ENCODE measurements at regions not wholly inside any gene's neighbourhood (a gene's known extent, or its start where the extent isn't known, plus 50 kb on each side); places are given as distances from the start of the nearest gene placed in this dataset.
"Not testable (repeated sequence)": the region's sequence is repeated elsewhere in the genome, so short reads cannot be mapped to it uniquely, and the experiment has no call there.

DNA sequence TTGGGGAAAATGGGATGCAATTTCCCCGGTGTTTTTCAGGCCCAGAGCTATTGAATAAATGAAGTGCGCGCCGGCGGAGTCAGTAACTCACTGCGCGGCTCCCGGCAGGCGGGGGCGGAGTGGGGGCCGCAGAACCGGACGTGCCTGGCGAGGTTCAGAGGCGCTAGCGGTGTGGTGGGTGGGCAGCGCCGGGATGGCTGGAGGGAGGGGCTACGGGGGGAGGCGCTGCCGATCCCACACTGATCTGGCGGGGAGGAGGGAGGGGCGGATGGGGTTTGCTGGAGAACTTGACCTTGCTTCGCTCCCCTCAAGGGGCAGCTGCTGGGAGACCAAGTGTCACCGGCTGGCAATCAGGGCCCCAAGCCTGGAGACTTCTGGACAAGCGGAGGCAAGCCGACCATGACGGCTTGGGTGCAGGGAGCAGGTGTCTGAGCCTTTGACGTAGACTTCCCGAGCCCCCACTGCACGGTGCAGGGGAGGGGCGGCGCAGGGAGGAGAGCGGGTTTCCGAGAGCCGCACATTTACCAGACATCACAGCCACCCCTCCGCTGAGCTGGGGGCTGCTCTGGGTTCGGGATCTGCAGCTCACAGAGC lies 174.1 kb upstream of the RTL1 start:
- DNase-seq (ENCODE audit: extremely low read depth in 1 of 2, low read depth in 1 of 2) = no peak

DNA sequence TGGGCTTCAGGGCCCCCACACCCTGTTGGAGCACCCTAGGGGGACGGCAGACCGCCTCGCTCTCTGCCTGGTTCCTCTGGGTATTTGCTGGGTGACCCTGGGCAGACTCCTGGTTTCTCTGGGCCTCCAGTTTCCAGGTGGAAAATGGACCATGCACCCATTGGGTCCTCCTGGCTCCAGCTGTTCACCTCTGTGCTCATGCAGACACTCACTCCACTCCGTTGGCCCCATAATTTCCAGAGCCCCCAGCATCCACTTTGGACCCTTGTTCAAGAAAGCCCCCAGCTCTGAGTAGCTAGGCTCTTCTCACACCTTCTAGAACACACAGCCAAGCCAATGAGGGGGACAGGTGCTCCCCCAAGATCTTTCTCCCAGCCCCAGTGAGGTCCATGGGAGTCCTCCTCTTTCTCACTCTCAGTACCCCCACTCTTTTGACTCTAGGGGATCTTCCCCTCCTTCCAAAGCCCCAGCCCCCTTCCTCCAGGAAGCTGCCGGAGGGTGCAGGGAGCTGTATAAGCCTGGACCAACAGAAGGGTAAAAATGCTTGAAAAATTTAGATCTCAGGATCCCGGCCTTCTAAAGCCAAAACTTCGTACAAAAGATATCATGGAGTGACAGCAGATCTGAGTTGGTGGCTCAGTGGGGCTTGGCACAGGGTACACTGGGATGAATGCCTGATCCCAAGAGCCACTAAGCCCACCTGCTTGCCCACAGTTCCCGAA lies 174.8 kb upstream of the RTL1 start:
- DNase-seq (ENCODE audit: extremely low read depth in 1 of 2, low read depth in 1 of 2) = no peak

DNA sequence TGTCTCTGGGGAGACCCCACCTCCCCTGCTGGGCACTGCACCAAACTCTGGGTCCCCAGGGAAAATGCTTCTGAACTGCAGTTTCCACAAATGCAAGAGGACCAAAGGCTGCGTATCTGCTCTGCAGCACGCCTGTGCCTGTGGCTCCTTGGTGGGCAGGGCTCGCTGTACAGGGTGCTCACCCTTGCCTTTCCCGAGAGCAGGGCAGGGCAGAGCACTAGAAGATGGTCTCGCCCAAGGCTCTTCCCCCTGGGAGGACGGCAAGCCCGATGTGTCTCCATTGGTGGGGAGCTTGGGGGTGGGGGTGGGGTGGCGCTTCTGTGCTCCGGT lies 175.3 kb upstream of the RTL1 start:
- DNase-seq (ENCODE audit: extremely low read depth in 1 of 2, low read depth in 1 of 2) = no peak

DNA sequence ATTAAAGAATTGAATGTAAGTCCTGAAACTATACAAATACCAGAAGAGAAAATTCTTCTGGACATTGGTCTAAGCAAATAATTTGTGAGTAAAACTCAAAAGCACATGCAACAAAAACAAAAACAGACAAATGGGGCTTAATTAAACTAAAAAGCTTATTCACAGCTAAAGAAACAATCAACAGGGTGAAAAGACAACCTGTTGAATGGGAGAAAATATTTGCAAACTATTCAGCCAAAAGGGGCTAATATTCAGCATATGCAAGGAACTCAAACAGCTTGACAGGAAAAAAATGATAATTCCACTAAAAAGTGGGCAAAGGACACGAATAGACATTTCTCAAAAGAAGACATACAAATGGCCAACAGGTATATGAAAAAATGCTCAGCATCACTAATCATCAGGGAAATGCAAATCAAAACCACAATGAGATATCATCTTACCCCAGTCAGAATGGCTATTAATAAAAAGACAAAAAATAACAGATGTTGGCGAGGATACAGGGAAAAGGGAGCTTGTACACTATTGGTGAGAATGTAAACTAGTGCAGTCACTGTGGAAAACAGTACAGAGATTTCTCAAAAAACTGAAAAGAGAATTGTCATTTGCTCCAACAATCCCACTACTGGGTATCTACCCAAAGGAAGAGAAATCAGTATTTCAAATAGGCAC lies 177.5 kb upstream of the RTL1 start:
- no peak for DNase-seq (ENCODE audit: extremely low read depth in 1 of 2, low read depth in 1 of 2)

DNA sequence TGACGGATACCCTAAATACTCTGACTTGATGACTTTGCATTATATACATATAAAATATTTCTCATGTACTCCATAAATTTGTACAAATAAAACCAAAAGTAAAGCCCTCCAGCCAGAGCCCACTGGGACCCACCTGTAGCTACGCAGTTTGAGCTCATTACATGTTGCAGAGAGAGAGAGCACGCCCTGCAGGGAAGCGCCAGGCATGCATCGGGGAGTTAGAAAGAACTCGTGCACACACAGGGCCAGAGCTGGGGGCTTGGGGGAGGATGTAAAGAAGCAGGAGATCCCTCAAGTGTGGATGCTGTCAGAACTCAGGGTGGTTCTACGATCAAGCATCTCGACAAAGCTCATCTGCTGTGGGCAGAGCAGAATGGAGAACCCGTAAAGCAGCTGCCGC lies 178.5 kb upstream of the RTL1 start:
- no peak for DNase-seq (ENCODE audit: extremely low read depth in 1 of 2, low read depth in 1 of 2)

DNA sequence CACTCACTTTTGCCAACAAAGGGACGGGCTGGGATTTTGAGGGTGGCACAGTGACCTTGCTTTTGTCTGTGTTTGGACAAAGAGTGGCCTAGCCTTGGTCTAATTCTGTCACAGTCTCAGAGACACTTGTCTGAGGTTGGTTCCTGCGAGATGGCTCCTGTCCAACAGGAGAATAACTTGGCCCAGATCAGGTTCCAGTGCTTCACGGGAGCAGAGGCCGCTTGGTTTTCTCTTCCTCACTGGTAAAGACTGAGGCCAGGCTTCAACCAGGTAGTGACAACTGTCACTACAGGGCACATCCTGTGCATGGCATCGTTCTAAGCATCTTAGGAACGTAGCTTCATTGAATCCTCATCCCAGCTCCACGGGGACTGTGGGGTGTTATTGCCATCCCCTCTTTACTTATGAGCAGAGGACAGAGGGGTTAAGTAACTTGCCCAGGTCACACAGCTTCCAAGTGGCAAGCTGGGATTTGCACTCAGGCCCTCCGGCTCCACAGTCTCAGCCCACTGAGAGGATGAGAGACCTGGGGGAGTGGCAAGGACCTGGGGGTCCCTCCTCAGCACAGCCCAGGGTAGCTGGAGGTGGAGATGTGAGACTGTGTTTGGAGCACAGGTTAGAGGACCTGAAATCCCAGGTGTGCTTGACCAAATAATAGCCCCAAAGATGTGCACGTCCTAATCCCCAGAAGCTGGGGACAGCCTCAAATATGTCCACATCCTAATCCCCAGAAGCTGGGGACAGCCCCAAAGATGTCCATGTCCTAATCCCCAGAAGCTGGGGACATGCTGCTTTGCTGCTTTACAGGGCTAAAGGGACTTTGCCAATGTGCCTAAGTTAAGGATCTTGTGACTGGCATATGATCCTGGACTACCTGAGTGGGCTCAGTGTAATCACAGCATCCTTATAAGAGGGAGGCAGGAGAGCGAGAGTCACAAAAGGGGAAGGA lies 179.2 kb upstream of the RTL1 start:
- no peak for DNase-seq (ENCODE audit: extremely low read depth in 1 of 2, low read depth in 1 of 2)

DNA sequence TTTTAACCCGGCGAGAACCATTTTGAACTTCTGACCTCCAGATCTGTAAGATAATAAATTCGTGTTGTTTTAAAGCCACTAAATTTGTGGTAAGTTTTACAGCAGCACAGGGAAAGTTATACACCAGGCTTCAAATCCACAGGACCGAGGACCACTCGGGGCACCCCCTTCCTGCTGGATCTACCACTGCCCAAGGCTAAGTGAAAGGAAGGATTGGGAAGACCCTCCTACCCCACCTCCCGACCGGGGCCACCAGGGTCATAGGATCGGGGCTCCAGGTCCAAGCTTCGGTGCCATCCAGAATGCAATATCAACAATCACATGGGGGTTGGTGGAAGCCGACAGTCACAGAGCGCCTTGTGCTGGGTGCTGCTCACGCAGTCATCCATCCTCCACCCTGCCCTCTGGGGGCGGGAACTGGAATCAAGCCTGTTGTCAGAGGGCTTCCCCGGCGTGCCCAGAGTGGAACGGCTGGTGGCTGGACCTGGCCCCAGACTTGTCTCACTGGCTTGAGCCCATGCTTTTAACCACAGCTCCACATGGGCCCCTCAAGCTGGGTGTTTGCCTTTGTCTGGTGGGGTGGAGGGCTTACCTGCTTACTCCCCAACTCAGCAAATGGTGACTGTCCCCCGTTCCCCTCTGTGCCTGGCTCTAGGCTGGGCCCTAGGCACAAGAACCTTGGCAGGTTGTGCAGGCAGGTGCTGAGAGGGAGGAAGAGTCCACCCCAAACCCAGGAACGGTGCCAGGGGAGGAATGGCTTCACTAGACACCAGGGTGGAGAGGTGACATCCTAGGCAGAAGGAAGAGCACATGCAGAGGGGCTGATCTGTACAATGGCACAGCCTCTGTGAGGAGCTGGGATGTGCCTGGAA lies 180.3 kb upstream of the RTL1 start:
- no peak for DNase-seq (ENCODE audit: extremely low read depth in 1 of 2, low read depth in 1 of 2)

DNA sequence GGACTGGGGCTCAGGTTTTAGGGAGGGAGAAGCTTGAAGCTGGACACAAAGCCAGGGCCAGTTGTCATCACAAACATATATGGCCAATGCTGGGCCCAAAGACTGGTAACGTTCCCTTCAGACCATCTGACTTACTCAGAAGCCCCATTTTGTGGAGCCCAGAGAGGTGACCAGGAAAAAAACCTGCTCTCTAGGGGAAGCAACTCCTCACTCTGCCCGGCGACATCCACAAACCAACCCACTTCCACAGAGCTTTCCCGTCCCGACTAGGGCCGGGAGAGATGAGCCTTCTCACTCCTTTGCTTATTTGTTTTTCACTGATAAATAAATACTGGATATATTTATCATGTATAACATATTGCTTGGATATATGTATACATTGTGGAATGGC lies 180.9 kb upstream of the RTL1 start:
- DNase-seq (ENCODE audit: extremely low read depth in 1 of 2, low read depth in 1 of 2) = no peak

DNA sequence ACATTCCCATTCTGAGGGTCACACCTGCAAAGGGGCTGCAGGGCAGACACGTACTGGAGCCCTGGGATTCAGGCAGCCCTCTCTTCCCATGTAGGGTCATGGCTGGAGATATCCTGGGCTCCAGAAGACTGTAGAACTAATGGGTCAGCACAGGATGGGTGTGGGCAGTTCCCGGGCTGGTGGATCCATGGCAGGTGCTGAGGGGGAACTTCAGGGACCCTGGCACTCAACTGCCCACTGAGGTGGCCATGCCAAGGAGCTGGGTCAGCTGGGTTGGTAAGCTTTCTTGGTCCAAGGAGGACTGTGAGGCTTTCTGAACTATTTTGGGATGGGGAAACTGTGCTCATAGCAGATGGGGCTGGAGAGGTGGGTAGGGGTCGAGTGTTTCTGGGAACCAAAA lies 183.4 kb upstream of the RTL1 start:
- no peak for DNase-seq (ENCODE audit: extremely low read depth in 1 of 2, low read depth in 1 of 2)

DNA sequence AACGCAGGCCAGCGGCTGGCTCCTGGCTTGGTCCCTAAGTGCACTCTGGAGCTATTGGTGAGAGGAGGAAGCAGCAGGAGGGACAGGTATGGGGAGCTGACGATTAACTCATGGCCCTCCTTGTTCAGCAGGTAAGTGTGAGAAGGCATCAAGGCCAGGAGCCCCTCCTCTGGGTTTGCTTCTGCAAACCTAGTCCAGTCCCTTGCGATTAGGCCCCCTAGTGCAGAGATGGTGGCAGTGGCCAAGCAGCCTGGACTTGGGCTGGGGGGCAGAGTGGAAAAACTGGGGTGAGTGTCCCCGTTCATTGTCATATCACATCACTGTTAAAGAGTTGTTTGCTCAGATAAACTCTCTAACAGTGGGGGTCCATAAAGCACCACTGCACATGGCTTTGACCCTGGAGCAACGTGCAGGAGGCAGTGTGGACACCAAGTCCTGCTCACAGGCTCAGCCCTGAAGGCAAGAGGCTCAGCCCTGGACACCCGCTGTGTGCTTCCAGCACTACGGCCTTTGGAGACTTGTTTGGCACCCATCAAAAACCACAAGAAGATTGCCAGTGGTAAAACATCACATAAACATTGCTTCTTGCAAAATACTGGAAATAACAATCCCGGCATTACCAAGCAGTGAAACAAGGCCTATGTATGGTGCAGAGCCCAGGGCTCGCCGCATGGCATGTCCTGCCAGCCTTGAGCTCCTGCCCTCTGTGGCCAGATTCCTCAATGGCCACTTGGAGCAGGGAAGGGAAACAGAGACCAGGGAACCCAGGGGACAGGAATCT lies 184.3 kb upstream of the RTL1 start:
- DNase-seq (ENCODE audit: extremely low read depth in 1 of 2, low read depth in 1 of 2) = no peak

DNA sequence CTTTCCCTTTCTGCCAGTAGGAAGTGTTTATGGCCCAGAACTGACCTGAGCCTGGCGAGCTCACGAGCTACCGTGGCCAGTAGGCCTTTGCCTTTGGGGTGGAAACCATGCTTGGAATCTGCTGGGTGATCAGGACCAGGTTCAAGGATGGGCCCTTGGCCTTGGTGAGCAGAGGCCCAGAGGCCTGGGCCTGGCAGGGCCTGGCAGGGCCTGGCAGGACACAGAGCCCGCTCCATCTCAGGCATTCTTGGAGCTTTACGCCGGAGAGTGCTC lies 184.8 kb upstream of the RTL1 start:
- DNase-seq (ENCODE audit: extremely low read depth in 1 of 2, low read depth in 1 of 2) = no peak

DNA sequence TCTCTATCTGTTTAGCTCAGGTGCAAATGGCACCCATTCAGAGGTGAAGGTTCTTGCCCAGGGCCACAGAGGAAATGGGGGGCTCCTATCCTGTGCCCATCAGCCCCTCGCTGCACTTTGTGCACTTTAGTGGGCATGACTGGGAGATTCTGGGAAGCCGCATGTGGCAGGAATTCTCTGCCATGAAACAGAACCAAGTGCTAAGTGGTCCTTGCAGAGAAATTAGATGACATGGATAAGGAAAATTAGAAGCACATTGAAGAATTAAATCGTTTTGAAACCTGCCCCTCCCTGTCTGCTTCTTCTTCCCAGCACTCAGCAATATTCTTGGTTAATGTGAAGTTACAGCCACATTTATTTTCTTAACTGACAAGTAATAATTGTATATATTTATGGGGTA lies 185.2 kb upstream of the RTL1 start:
- no peak for DNase-seq (ENCODE audit: extremely low read depth in 1 of 2, low read depth in 1 of 2)

DNA sequence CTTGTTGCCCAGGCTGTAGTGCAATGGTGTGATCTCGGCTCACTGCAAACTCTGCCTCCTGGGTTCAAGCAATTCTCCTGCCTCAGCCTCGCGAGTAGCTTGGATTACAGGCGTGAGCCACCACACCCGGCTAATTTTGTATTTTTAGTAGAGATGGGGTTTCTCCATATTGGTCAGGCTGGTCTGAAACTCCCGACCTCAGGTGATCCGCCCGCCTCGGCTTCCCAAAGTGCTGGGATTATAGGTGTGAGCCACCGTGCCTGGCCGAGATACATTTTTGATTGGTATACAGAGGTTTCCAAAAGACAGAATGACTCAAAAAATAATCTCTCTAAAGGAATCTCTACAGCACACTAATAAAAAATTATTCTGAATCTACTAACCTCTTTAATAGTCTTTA lies 187.0 kb upstream of the RTL1 start:
- DNase-seq (ENCODE audit: extremely low read depth in 1 of 2, low read depth in 1 of 2) = not testable (repeated sequence)

DNA sequence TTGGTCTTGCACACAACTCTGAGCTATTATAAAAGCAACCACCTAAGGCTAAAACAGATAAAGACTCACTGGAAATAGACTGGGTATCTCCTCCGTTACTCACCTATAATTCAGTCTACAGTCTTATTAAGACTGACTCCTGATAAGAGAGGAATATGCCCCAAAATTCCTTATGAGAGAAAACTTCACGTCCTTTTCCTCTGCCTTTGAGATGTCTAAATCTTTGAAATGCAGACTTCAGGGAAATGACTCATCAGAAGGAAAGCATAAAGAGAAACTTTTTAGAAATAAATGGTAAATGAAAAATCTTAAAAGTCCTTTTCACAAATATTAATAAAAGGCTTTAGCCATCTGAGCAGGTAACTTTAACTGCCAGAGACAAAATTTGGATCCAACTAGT lies 187.5 kb upstream of the RTL1 start:
- no peak for DNase-seq (ENCODE audit: extremely low read depth in 1 of 2, low read depth in 1 of 2)

DNA sequence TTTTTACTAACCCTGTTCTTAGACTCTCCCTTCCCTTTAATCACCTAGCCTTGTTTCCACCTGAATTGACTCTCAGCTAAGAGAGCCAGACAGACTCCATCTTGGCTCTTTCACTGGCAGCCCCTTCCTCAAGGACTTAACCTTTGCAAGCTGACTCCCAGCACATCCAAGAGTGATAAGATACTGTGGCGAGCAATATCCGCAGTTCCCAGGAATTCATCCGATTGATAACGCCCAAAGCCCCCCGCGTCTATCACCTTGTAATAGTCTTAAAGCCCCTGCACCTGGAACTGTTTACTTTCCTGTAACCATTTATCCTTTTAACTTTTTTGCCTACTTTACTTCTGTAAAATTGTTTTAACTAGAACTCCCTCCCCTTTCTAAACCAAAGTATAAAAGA lies 191.4 kb upstream of the RTL1 start:
- DNase-seq (ENCODE audit: extremely low read depth in 1 of 2, low read depth in 1 of 2) = not testable (repeated sequence)

DNA sequence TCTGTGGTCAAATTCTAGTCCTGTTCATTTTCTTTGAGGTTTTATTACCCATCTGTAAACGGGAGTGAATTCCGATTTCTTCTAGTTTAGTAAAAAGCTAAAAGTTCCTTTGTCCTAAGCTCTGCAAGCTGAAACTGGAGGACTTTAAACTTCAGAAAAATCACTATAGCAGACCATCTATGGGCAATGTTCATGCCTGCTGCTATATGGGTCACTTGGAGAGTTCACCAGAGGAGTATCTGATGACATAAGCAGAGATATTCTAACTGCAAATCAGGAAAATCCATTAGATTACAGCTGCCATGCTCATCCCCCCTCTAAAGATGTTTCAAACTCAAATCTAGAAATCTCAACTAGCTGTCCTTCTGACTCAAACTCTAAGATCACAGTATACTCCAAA lies 193.0 kb upstream of the RTL1 start:
- DNase-seq (ENCODE audit: extremely low read depth in 1 of 2, low read depth in 1 of 2) = no peak

DNA sequence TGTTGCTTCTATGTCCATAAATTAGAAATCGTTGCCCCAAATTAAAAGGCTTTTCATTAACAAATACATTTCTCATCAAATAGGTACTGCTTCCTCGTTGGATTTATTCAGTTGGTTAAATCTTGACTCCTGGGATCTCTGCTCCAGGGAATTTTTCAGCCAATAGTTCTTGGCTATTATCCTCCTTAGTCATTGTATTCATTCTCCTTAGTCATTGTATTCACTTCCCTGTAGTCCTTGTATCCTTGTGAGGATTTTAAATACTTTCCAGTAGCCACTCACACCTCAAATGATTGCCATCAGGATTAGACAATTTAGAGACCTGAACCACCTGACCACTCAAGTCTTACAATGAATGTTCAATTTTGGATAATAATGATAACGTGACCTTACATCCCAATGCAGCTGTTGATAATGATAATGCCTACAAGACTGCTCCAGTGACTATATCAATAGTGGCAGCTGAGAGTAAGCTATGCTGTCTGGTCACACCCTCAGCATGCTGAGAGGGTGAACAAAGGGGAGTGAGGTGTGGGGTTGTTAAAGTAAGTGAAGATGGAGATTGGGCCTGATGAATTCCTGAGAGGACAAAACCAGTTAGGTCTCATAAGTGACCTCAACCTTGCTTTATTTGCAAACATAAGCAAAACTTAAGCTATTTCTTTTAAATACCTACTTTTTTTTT lies 193.7 kb upstream of the RTL1 start:
- DNase-seq (ENCODE audit: extremely low read depth in 1 of 2, low read depth in 1 of 2) = no peak

DNA sequence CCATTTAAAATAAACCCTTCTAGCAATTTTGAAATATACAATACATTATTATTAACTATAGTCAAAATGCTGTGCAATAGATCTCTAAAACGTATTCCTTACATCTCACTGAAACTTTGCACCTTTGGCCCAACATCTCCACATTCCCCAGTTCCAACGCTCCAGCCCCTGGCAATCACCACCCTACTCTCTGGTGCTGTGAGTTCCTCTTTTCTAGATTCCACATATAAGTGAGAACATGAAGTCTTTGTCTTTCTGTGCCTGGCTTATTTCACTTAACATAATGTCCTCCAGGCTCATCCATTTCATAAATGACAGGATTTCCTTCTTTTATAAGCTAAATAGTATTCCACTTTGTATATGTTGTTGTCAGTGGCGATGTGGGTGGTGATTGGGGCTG lies 194.7 kb upstream of the RTL1 start:
- DNase-seq (ENCODE audit: extremely low read depth in 1 of 2, low read depth in 1 of 2) = no peak

DNA sequence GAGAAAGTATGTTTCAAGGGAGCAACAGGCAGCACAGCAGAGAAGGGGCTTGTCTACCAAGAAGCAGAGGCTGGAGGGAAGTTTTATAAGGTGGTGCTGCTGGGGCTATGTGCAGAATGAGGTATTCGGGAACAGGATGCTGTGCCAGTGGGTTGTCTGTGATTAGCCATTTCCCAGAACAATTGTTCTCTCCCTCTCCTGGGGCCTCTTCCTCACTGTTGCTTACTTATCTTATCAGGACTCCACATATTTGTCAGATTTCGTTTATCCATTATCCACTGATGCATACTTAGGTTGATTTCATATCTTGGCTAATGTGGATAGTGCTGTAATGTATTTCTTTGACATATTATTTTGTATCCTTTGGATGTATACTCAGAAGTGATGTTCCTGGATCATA lies 195.1 kb upstream of the RTL1 start:
- DNase-seq (ENCODE audit: extremely low read depth in 1 of 2, low read depth in 1 of 2) = no peak
